ENCODE measurements at regions not wholly inside any gene's neighbourhood (a gene's known extent, or its start where the extent isn't known, plus 50 kb on each side); places are given as distances from the start of the nearest gene placed in this dataset.
A peak's percentile ranks its signal among the peaks of the same experiment; 100 is the strongest.
"Not testable (repeated sequence)": the region's sequence is repeated elsewhere in the genome, so short reads cannot be mapped to it uniquely, and the experiment has no call there.

GRCh38 chr10:29378106-29378505 lies 89.2 kb downstream of the LYZL1 start:
- H3K27ac ChIP-seq: no peak overlapping the region
- TF ChIP-seq CTCF (conservative IDR thresholded peaks at IDR 0.05): no peak

GRCh38 chr10:29379208-29379607 lies 90.3 kb downstream of the LYZL1 start:
- H3K27ac ChIP-seq: no peak overlapping the region
- no peak for TF ChIP-seq CTCF (conservative IDR thresholded peaks at IDR 0.05)

- not testable (repeated sequence) for H3K27ac ChIP-seq
Measured at GRCh38 chr10:29379777-29380598, 91.1 kb downstream of the LYZL1 start.

GRCh38 chr10:29380599-29381511 lies 92.0 kb downstream of the LYZL1 start:
- not testable (repeated sequence) for H3K27ac ChIP-seq

- H3K27ac ChIP-seq: no peak overlapping the region
- peak; percentile 78 for TF ChIP-seq CTCF (conservative IDR thresholded peaks at IDR 0.05)
Measured at GRCh38 chr10:29386342-29386999, 97.6 kb downstream of the LYZL1 start.

GRCh38 chr10:29387269-29387668 lies 98.4 kb downstream of the LYZL1 start:
- H3K27ac ChIP-seq: no peak overlapping the region
- no peak for TF ChIP-seq CTCF (conservative IDR thresholded peaks at IDR 0.05)

- H3K27ac ChIP-seq: not testable (repeated sequence)
Measured at GRCh38 chr10:29388112-29388511, 99.2 kb downstream of the LYZL1 start.

GRCh38 chr10:29389493-29389892 lies 100.6 kb downstream of the LYZL1 start:
- TF ChIP-seq CTCF (conservative IDR thresholded peaks at IDR 0.05): no peak
- H3K27ac ChIP-seq: no peak overlapping the region
